H9 (cell line): ENCODE measurements at regions not wholly inside any gene's neighbourhood (a gene's known extent, or its start where the extent isn't known, plus 50 kb on each side); places are given as distances from the start of the nearest gene placed in this dataset.

Experiments
- DNase-seq: peaks from one replicate; pipeline ENCODE4 v3.0.0-alpha.2; 2017
- H2AFZ ChIP-seq: one replicate; pipeline ENCODE4 v1.6.1; 2013; ENCODE audit warnings: mild to moderate bottlenecking, low read length, control low read depth, moderate library complexity
- H2AK5ac ChIP-seq: 2 replicates; pipeline ENCODE4 v1.6.1; 2013; ENCODE audit warnings: low read length, control low read depth, mixed read lengths; ENCODE audit not compliant: insufficient read length
- H2BK120ac ChIP-seq: one replicate; pipeline ENCODE4 v1.6.1; 2013; ENCODE audit warnings: low read depth, mild to moderate bottlenecking, low read length, control low read depth, inconsistent platforms; ENCODE audit not compliant: poor library complexity, severe bottlenecking
- H2BK12ac ChIP-seq: 2 replicates; pipeline ENCODE4 v1.6.1; 2013; ENCODE audit warnings: low read length, control low read depth, mixed read lengths, low read depth; ENCODE audit not compliant: insufficient read length
- H2BK15ac ChIP-seq: 2 replicates; pipeline ENCODE4 v1.6.1; 2013; ENCODE audit warnings: low read depth, low read length, control low read depth
- H2BK20ac ChIP-seq: one replicate; pipeline ENCODE4 v1.6.1; 2013; ENCODE audit warnings: low read depth, mild to moderate bottlenecking, low read length, control low read depth, inconsistent platforms; ENCODE audit not compliant: poor library complexity, severe bottlenecking
- H2BK5ac ChIP-seq: 2 replicates; pipeline ENCODE4 v1.6.1; 2013; ENCODE audit warnings: low read length, control low read depth, mixed read lengths; ENCODE audit not compliant: insufficient read length
- H3K14ac ChIP-seq: 2 replicates; pipeline ENCODE4 v1.6.1; 2013; ENCODE audit warnings: low read length, control low read depth; ENCODE audit not compliant: insufficient read depth
- H3K18ac ChIP-seq: 2 replicates; pipeline ENCODE4 v1.6.1; 2013; ENCODE audit warnings: low read depth, mild to moderate bottlenecking, mixed read lengths, low read length, control low read depth; ENCODE audit not compliant: insufficient read length
- H3K23ac ChIP-seq: 2 replicates; pipeline ENCODE4 v1.6.1; 2013; ENCODE audit warnings: low read length, control low read depth, mixed read lengths, low read depth; ENCODE audit not compliant: insufficient read length
- H3K23me2 ChIP-seq: 2 replicates; pipeline ENCODE4 v1.6.1; 2013; ENCODE audit warnings: low read depth, mild to moderate bottlenecking, mixed read lengths, low read length, control low read depth; ENCODE audit not compliant: insufficient read length, poor library complexity, severe bottlenecking
- H3K27ac ChIP-seq: 2 replicates; pipeline ENCODE4 v1.5.1; 2013; ENCODE audit warnings: low read length, control low read depth, mixed read lengths, low read depth; ENCODE audit not compliant: insufficient read length
- H3K27me3 ChIP-seq: 2 replicates; pipeline ENCODE4 v1.6.1; 2013; ENCODE audit warnings: low read length, control low read depth, inconsistent platforms; ENCODE audit not compliant: insufficient read depth
- H3K4ac ChIP-seq: 2 replicates; pipeline ENCODE4 v1.6.1; 2013; ENCODE audit warnings: low read depth, mild to moderate bottlenecking, control low read depth, inconsistent platforms, low read length, moderate library complexity
- H3K4me1 ChIP-seq: 2 replicates; pipeline ENCODE4 v1.6.1; 2013; ENCODE audit warnings: low read length, control low read depth, inconsistent platforms; ENCODE audit not compliant: insufficient read depth
- H3K4me2 ChIP-seq: 2 replicates; pipeline ENCODE4 v1.6.1; 2013; ENCODE audit warnings: low read length, control low read depth, mixed read lengths; ENCODE audit not compliant: insufficient read length, insufficient read depth
- H3K56ac ChIP-seq: 2 replicates; pipeline ENCODE4 v1.6.1; 2013; ENCODE audit warnings: low read depth, mild to moderate bottlenecking, mixed read lengths, low read length, control low read depth; ENCODE audit not compliant: insufficient read length
- H3K79me1 ChIP-seq: 2 replicates; pipeline ENCODE4 v1.6.1; 2013; ENCODE audit warnings: low read depth, mild to moderate bottlenecking, moderate library complexity, low read length, control low read depth, inconsistent platforms; ENCODE audit not compliant: insufficient read depth, poor library complexity, severe bottlenecking
- H3K79me2 ChIP-seq: 2 replicates; pipeline ENCODE4 v1.6.1; 2013; ENCODE audit warnings: low read length, control low read depth, inconsistent platforms; ENCODE audit not compliant: insufficient read depth
- H3K9ac ChIP-seq: 2 replicates; pipeline ENCODE4 v1.6.1; 2013; ENCODE audit warnings: low read length, control low read depth, mixed read lengths; ENCODE audit not compliant: insufficient read length; ENCODE audit errors: extremely low read depth
- H3K9me3 ChIP-seq: one replicate; pipeline ENCODE4 v1.6.1; 2013; ENCODE audit warnings: low read depth, low read length, inconsistent platforms; ENCODE audit not compliant: control insufficient read depth
- H3T11ph ChIP-seq: one replicate; pipeline ENCODE4 v1.6.1; 2013; ENCODE audit warnings: mild to moderate bottlenecking, low read length, control low read depth, inconsistent platforms
- H4K20me1 ChIP-seq: one replicate; pipeline ENCODE4 v1.6.1; 2013; ENCODE audit not compliant: control insufficient read depth, insufficient read length, insufficient read depth
- H4K5ac ChIP-seq: 2 replicates; pipeline ENCODE4 v1.6.1; 2013; ENCODE audit warnings: low read depth, mild to moderate bottlenecking, mixed read lengths, low read length, control low read depth; ENCODE audit not compliant: insufficient read length
- H4K8ac ChIP-seq: replicated peaks from 2 replicates; pipeline ENCODE4 v1.6.1; 2013; ENCODE audit warnings: low read length, control low read depth, mixed read lengths, low read depth; ENCODE audit not compliant: insufficient read length
- H4K91ac ChIP-seq: 2 replicates; pipeline ENCODE4 v1.6.1; 2013; ENCODE audit warnings: low read depth, mild to moderate bottlenecking, moderate library complexity, mixed read lengths, low read length, control low read depth; ENCODE audit not compliant: insufficient read length
- H3K27ac Mint-ChIP-seq, 3 experiments: 2 replicates in 2 of 3; 3 replicates in 1 of 3; pipeline ENCODE4 v1.8.0; 2020 to 2021; ENCODE audit warnings: mixed read lengths in 3 of 3, mild to moderate bottlenecking in 1 of 3, moderate library complexity in 1 of 3
- H3K27me3 Mint-ChIP-seq: 2 replicates; pipeline ENCODE4 v1.8.0; 2021; ENCODE audit warnings: low read depth, mild to moderate bottlenecking, moderate library complexity, mixed read lengths
- H3K36me3 Mint-ChIP-seq, 3 experiments: 2 replicates in 2 of 3; 3 replicates in 1 of 3; pipeline ENCODE4 v1.8.0; 2020 to 2021; ENCODE audit warnings: low read depth in 3 of 3, mixed read lengths in 3 of 3; ENCODE audit not compliant: insufficient read depth in 1 of 3
- H3K4me1 Mint-ChIP-seq, 2 experiments: 2 replicates each; pipeline ENCODE4 v1.8.0; 2020; ENCODE audit warnings: mixed read lengths in 2 of 2
- H3K4me3 Mint-ChIP-seq, 2 experiments: 2 replicates in 1 of 2; 3 replicates in 1 of 2; pipeline ENCODE4 v1.8.0; 2020 to 2021; ENCODE audit warnings: mild to moderate bottlenecking in 2 of 2, mixed read lengths in 2 of 2, moderate library complexity in 1 of 2
- H3K9me3 Mint-ChIP-seq, 2 experiments: 2 replicates in 1 of 2; 3 replicates in 1 of 2; pipeline ENCODE4 v1.8.0; 2020; ENCODE audit warnings: mild to moderate bottlenecking in 2 of 2, mixed read lengths in 2 of 2, moderate library complexity in 1 of 2
- CTCF ChIP-seq: fragments of 200-600 bp; sonication (generic); conservative IDR thresholded peaks from 3 replicates; pipeline ENCODE4 v1.8.0; 2021; ENCODE audit warnings: antibody characterized with exemption, mild to moderate bottlenecking
- WGBS: extraction: QIAGEN DNeasy Blood & Tissue Kit; methylation state at CpG from one replicate; pipeline ENCODE4 v1.1.7; 2013; ENCODE audit warnings: missing lambda C conversion rate, low lambda C conversion rate, mixed read lengths; ENCODE audit not compliant: insufficient read length; ENCODE audit errors: extremely low coverage; 5-methylcytosine and 5-hydroxymethylcytosine counted together

GRCh38 chrX:42978655-42979379, 200.9 kb upstream of the PPP1R2C start:
- H3T11ph ChIP-seq = no peak overlapping the region
- H3K4me3 Mint-ChIP-seq = no peak overlapping the region
- H4K8ac ChIP-seq = no peak overlapping the region
- H4K5ac ChIP-seq = no peak overlapping the region
- no peak overlapping the region for H3K27ac ChIP-seq
- H2BK20ac ChIP-seq = no peak overlapping the region
- H3K23ac ChIP-seq = no peak overlapping the region
- peak overlapping the region in 1 of 3 experiments; percentile 44; a peak in 1 of 7 replicates for H3K27ac Mint-ChIP-seq
- no peaks in the 10 kb centered on the region for H3K79me1 ChIP-seq
- no peak overlapping the region for H2AFZ ChIP-seq
- H3K14ac ChIP-seq = no peak overlapping the region
- peaks cover 5 to 21% of the 10 kb centered on the region in 2 experiments; a peak in 3 of 4 replicates for H3K4me1 Mint-ChIP-seq
- no peaks in the 10 kb centered on the region for H4K20me1 ChIP-seq
- no peak overlapping the region for H3K9ac ChIP-seq
- no peak overlapping the region for H2BK5ac ChIP-seq
- no peaks in the 10 kb centered on the region for H3K23me2 ChIP-seq
- no peak overlapping the region for H3K56ac ChIP-seq
- H4K91ac ChIP-seq = no peak overlapping the region
- H2BK12ac ChIP-seq = no peak overlapping the region
- no peak for DNase-seq
- H3K27me3 Mint-ChIP-seq = no peaks in the 10 kb centered on the region; the same call in 1 of the 2 replicates
- no peak overlapping the region for H2AK5ac ChIP-seq
- no peak for TF ChIP-seq CTCF
- no peak overlapping the region for H2BK120ac ChIP-seq
- peaks cover 2% of the 10 kb centered on the region for H3K4me1 ChIP-seq
- H3K36me3 Mint-ChIP-seq = peaks cover 32 to 84% (median 54%) of the 10 kb centered on the region in 3 experiments
- no CpG with 5 or more reads among the region's 3 CpGs for WGBS
- H3K18ac ChIP-seq = no peak overlapping the region
- H2BK15ac ChIP-seq = no peak overlapping the region
- H3K27me3 ChIP-seq = no peaks in the 10 kb centered on the region; the same call in 1 of the 2 replicates
- H3K79me2 ChIP-seq = no peaks in the 10 kb centered on the region
- H3K9me3 Mint-ChIP-seq = peaks cover 61 to 84% of the 10 kb centered on the region in 2 experiments
- H3K9me3 ChIP-seq = peaks cover 19% of the 10 kb centered on the region
- H3K4me2 ChIP-seq = no peak overlapping the region
- H3K4ac ChIP-seq = no peak overlapping the region
